ENCODE measurements at regions not wholly inside any gene's neighbourhood (a gene's known extent, or its start where the extent isn't known, plus 50 kb on each side); places are given as distances from the start of the nearest gene placed in this dataset.
"Not testable (repeated sequence)": the region's sequence is repeated elsewhere in the genome, so short reads cannot be mapped to it uniquely, and the experiment has no call there.

- H3K36me3 Mint-ChIP-seq (ENCODE audit: low read depth); CTCF ChIA-PET; H3K27ac Mint-ChIP-seq; POLR2A ChIA-PET; H3K27me3 Mint-ChIP-seq; H3K4me3 Mint-ChIP-seq; H3K9me3 Mint-ChIP-seq; DNase-seq; H3K4me1 Mint-ChIP-seq: not testable (repeated sequence)
Observed at GRCh38 chr2:126293962-126294361, 362.0 kb upstream of the GYPC start.

DNA sequence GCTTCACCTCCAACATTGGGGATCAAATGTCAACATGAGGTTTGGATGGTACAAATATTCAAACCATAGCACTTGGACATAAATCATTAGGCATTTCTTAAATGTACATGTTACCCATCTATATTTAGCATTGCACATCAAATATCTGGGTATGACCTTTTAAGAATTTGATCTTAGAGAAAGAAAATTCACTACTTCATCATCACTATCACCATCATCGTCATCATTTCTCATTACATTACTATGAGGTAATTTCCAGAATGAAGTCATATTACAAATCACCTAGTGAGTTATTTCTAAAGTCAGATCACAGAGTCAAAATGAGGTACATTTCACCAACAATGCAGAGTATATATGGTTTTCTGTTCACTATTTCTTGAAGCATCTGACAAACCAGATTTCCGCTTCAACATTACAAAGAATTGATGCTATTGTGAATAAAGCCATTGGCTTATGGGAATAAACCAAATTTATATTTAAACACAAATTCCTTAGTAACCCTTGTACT is 356.4 kb upstream of the GYPC start:
- Mint-ChIP-seq H3K4me3 (no peak overlapping the region), H3K27me3 (no peaks in the 10 kb centered on the region), H3K4me1 (no peaks in the 10 kb centered on the region), H3K27ac (no peak overlapping the region), H3K36me3 (ENCODE audit: low read depth) (no peaks in the 10 kb centered on the region), H3K9me3 (no peaks in the 10 kb centered on the region)
- ChIA-PET POLR2A (no interaction called here), CTCF (no interaction called here)
- no peak for DNase-seq

- Mint-ChIP-seq H3K4me1 (no peaks in the 10 kb centered on the region), H3K36me3 (ENCODE audit: low read depth) (no peaks in the 10 kb centered on the region), H3K9me3 (no peaks in the 10 kb centered on the region), H3K27me3 (no peaks in the 10 kb centered on the region), H3K4me3 (no peak overlapping the region), H3K27ac (no peak overlapping the region)
- DNase-seq, result no peak
- ChIA-PET POLR2A (no interaction called here), CTCF (no interaction called here)
Observed at GRCh38 chr2:126300348-126300747, 355.6 kb upstream of the GYPC start.

DNA sequence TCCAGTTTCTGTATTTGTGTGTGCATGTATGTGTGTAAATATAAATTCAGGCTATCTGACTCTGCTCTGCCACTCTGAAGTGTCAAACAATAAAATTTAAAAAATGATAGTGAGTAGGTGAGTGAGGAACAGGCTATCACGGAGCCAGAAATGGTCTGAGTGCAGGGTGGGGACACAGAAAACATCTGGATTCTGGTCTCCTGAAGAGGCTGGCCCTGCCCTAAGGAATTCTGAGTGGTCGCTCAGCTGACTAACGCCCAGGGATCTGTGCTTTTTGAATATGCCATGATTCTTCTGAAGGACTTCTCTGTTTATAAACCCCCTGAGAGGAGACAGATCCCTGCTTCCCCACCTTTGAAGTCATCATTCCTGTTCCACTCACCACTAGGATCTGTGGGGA is 353.9 kb upstream of the GYPC start:
- H3K4me3 Mint-ChIP-seq, result no peak overlapping the region

GRCh38 chr2:126303113-126303512 is 352.8 kb upstream of the GYPC start:
- no peaks in the 10 kb centered on the region for H3K4me1 Mint-ChIP-seq
- H3K27me3 Mint-ChIP-seq, result no peaks in the 10 kb centered on the region
- no peaks in the 10 kb centered on the region for H3K36me3 Mint-ChIP-seq (ENCODE audit: low read depth)
- DNase-seq, result no peak
- H3K4me3 Mint-ChIP-seq, result no peak overlapping the region
- no peaks in the 10 kb centered on the region for H3K9me3 Mint-ChIP-seq
- ChIA-PET POLR2A (no interaction called here), CTCF (no interaction called here)
- H3K27ac Mint-ChIP-seq, result no peak overlapping the region

More for the DNA sequence above, 353.9 kb upstream of the GYPC start:
- ChIA-PET POLR2A (no interaction called here), CTCF (no interaction called here)
- DNase-seq, result no peak
- no peak overlapping the region for H3K27ac Mint-ChIP-seq
- no peaks in the 10 kb centered on the region for H3K36me3 Mint-ChIP-seq (ENCODE audit: low read depth)
- no peaks in the 10 kb centered on the region for H3K9me3 Mint-ChIP-seq
- no peaks in the 10 kb centered on the region for H3K4me1 Mint-ChIP-seq
- H3K27me3 Mint-ChIP-seq, result no peaks in the 10 kb centered on the region

- Mint-ChIP-seq H3K27ac (no peak overlapping the region), H3K4me1 (no peaks in the 10 kb centered on the region), H3K27me3 (no peaks in the 10 kb centered on the region), H3K9me3 (no peaks in the 10 kb centered on the region), H3K4me3 (no peak overlapping the region), H3K36me3 (ENCODE audit: low read depth) (no peaks in the 10 kb centered on the region)
- CTCF ChIA-PET, result no interaction called here
- POLR2A ChIA-PET, result no interaction called here
- DNase-seq, result no peak
Observed at GRCh38 chr2:126304154-126304553, 351.8 kb upstream of the GYPC start.

DNA sequence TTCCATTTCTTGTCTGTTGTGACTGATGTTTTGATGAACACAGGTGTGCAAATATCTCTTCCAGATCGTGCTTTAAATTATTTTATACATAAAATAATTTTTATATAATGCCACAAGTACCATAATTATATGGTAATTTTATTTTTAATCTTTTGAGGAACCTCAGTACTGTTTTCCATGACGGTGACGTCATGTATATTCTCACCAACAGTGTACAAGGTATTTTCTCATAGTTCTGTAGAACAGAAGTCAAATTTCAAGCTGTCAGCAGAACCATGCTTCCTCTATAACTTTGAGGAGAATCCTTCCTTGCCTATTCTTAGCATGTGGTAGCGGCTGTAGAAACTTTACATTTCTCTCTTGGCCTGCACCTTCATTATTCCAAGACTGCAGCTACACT is 349.4 kb upstream of the GYPC start:
- Mint-ChIP-seq H3K36me3 (ENCODE audit: low read depth) (no peaks in the 10 kb centered on the region), H3K4me3 (no peak overlapping the region), H3K27me3 (no peaks in the 10 kb centered on the region), H3K9me3 (no peaks in the 10 kb centered on the region), H3K27ac (no peak overlapping the region), H3K4me1 (no peaks in the 10 kb centered on the region)
- ChIA-PET CTCF (no interaction called here), POLR2A (no interaction called here)
- DNase-seq, result no peak

DNA sequence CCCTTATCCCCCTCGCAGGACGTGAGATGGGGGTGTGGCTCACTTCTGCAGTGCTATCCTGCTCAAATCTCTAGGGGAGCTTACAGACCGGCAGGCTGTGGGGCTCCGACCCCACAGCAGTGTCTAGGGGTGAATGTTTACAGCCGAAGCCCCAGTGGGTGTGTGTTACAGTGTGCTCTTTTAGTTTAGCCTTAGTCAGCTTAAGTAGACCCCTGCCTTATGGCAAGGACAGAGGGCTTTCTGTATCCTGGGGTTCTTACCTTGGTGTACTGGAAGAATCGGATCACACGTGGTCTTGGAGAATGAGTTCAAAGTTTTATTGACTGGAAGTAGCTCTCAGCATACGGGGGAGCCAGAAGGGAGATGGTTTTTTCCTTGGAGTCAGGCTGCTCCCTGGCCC is 348.2 kb upstream of the GYPC start:
- no peaks in the 10 kb centered on the region for H3K9me3 Mint-ChIP-seq
- H3K36me3 Mint-ChIP-seq (ENCODE audit: low read depth), result no peaks in the 10 kb centered on the region
- POLR2A ChIA-PET, result no interaction called here
- CTCF ChIA-PET, result no interaction called here
- no peak for DNase-seq
- no peak overlapping the region for H3K27ac Mint-ChIP-seq
- H3K27me3 Mint-ChIP-seq, result no peaks in the 10 kb centered on the region
- H3K4me3 Mint-ChIP-seq, result no peak overlapping the region
- no peaks in the 10 kb centered on the region for H3K4me1 Mint-ChIP-seq

DNA sequence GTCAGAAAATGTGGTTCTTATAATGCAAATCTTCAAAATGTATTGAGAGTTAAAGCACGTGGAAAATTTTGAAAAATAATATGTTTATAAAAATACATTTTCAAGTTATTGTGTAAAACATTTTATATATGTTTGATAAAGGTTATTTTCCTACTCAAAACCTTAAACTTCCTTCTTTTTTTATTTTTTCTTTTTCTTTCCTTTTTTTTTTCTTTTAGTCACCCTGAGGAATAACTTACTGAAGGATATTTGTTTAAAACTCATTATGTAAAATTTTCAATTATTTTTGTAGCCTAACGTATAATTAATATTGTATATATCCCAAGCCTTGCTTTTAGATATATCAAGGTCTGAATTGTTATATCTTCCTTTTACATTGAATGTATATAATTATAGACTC is 346.8 kb upstream of the GYPC start:
- no peaks in the 10 kb centered on the region for H3K27me3 Mint-ChIP-seq
- H3K36me3 Mint-ChIP-seq (ENCODE audit: low read depth), result no peaks in the 10 kb centered on the region
- H3K27ac Mint-ChIP-seq, result no peak overlapping the region
- DNase-seq, result no peak
- no peaks in the 10 kb centered on the region for H3K9me3 Mint-ChIP-seq
- CTCF ChIA-PET, result no interaction called here
- POLR2A ChIA-PET, result no interaction called here
- H3K4me1 Mint-ChIP-seq, result no peaks in the 10 kb centered on the region
- H3K4me3 Mint-ChIP-seq, result no peak overlapping the region

DNA sequence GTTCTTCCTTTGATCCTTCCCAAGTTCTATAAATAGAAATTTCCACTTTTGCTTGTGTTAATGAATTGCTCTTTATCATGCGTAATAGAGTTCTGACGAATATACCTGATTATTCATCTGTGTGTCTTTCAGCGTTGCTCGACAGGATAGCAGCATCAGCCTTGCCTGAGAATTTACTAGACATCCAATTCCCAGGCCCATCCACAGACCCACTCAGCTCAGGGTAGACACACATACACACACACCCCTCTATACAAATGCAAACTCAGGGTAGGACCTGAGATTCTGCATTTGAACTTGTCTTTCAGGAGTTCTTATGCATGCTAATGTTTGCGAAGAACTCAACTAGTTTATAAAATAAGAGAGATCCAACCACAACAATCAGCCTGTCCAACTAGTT is 343.4 kb upstream of the GYPC start:
- ChIA-PET CTCF (no interaction called here), POLR2A (no interaction called here)
- H3K4me1 Mint-ChIP-seq, result no peaks in the 10 kb centered on the region
- H3K4me3 Mint-ChIP-seq, result no peak overlapping the region
- H3K36me3 Mint-ChIP-seq (ENCODE audit: low read depth), result no peaks in the 10 kb centered on the region
- no peaks in the 10 kb centered on the region for H3K27me3 Mint-ChIP-seq
- no peaks in the 10 kb centered on the region for H3K9me3 Mint-ChIP-seq
- no peak overlapping the region for H3K27ac Mint-ChIP-seq
- no peak for DNase-seq

GRCh38 chr2:126315828-126316227 is 340.1 kb upstream of the GYPC start:
- H3K4me3 Mint-ChIP-seq, result no peak overlapping the region
- no peak overlapping the region for H3K27ac Mint-ChIP-seq
- H3K4me1 Mint-ChIP-seq, result no peaks in the 10 kb centered on the region
- CTCF ChIA-PET, result no interaction called here
- POLR2A ChIA-PET, result no interaction called here
- H3K9me3 Mint-ChIP-seq, result no peaks in the 10 kb centered on the region
- H3K27me3 Mint-ChIP-seq, result no peaks in the 10 kb centered on the region
- DNase-seq, result no peak
- no peaks in the 10 kb centered on the region for H3K36me3 Mint-ChIP-seq (ENCODE audit: low read depth)

- peaks cover 6% of the 10 kb centered on the region for H3K4me1 Mint-ChIP-seq
Observed at GRCh38 chr2:126317790-126318431, 338.0 kb upstream of the GYPC start.

GRCh38 chr2:126322342-126322741 is 333.6 kb upstream of the GYPC start:
- no peaks in the 10 kb centered on the region for H3K9me3 Mint-ChIP-seq
- no peak for DNase-seq
- ChIA-PET CTCF (no interaction called here), POLR2A (no interaction called here)
- no peak overlapping the region for H3K4me3 Mint-ChIP-seq
- H3K4me1 Mint-ChIP-seq, result peaks cover 6% of the 10 kb centered on the region
- H3K36me3 Mint-ChIP-seq (ENCODE audit: low read depth), result no peaks in the 10 kb centered on the region
- H3K27ac Mint-ChIP-seq, result no peak overlapping the region
- H3K27me3 Mint-ChIP-seq, result no peaks in the 10 kb centered on the region

More at GRCh38 chr2:126317790-126318431, 338.0 kb upstream of the GYPC start:
- H3K27ac Mint-ChIP-seq, result no peak overlapping the region
- H3K36me3 Mint-ChIP-seq (ENCODE audit: low read depth), result no peaks in the 10 kb centered on the region
- DNase-seq, result no peak
- ChIA-PET POLR2A (no interaction called here), CTCF (no interaction called here)
- no peaks in the 10 kb centered on the region for H3K9me3 Mint-ChIP-seq
- no peak overlapping the region for H3K4me3 Mint-ChIP-seq
- no peaks in the 10 kb centered on the region for H3K27me3 Mint-ChIP-seq

- peaks cover 6% of the 10 kb centered on the region for H3K4me1 Mint-ChIP-seq
- no peaks in the 10 kb centered on the region for H3K27me3 Mint-ChIP-seq
- no peaks in the 10 kb centered on the region for H3K36me3 Mint-ChIP-seq (ENCODE audit: low read depth)
- ChIA-PET CTCF (no interaction called here), POLR2A (no interaction called here)
- no peak for DNase-seq
- H3K27ac Mint-ChIP-seq, result no peak overlapping the region
- no peaks in the 10 kb centered on the region for H3K9me3 Mint-ChIP-seq
- H3K4me3 Mint-ChIP-seq, result no peak overlapping the region
Observed at GRCh38 chr2:126325202-126325601, 330.8 kb upstream of the GYPC start.
